SIG-M5 (cell line): ENCODE measurements at regions not wholly inside any gene's neighbourhood (a gene's known extent, or its start where the extent isn't known, plus 50 kb on each side); places are given as distances from the start of the nearest gene placed in this dataset.

ENCODE experiments used
- DNase-seq: peaks from one replicate; lab custom pipeline; 2025; lab: John Stamatoyannopoulos, UW

DNA sequence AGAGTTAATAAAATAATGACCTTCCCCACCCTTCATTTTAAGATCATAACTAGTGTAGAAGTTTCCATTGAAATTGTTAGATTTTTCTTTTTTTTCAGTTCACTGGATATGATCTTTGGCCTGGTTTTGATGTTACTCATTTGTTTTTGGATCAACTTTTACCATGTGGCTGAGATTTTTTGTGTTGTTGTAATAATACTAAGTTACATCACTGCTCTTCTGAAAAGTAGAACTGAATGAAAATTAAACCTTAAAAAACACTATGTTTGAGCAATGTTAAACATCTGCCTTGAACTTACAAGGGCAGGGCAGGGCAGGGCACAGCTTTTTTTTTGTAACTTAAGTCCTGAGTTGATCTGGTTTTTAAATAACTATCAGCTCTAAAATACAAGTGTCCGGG is 204.8 kb upstream of the ADAMTS5 start:
- DNase-seq: no peak

DNA sequence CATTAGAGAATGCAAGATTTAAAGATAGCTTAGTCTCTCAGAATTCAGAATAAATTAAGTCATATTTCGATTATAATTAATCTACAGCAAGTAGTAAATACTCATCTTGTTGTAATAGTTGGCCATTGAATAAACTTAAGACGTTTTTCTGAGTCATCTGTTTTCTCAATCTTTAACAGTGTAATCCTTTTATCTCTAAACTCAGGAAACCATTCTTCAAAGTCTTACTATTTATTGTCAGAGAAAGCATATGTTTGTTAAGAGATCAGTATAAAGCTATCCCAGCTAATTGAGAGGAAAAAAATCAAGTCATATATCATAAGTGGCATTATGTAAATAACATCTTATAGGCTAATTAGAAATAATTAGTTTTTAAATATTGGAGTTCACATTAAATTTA is 201.2 kb upstream of the ADAMTS5 start:
- no peak for DNase-seq

DNA sequence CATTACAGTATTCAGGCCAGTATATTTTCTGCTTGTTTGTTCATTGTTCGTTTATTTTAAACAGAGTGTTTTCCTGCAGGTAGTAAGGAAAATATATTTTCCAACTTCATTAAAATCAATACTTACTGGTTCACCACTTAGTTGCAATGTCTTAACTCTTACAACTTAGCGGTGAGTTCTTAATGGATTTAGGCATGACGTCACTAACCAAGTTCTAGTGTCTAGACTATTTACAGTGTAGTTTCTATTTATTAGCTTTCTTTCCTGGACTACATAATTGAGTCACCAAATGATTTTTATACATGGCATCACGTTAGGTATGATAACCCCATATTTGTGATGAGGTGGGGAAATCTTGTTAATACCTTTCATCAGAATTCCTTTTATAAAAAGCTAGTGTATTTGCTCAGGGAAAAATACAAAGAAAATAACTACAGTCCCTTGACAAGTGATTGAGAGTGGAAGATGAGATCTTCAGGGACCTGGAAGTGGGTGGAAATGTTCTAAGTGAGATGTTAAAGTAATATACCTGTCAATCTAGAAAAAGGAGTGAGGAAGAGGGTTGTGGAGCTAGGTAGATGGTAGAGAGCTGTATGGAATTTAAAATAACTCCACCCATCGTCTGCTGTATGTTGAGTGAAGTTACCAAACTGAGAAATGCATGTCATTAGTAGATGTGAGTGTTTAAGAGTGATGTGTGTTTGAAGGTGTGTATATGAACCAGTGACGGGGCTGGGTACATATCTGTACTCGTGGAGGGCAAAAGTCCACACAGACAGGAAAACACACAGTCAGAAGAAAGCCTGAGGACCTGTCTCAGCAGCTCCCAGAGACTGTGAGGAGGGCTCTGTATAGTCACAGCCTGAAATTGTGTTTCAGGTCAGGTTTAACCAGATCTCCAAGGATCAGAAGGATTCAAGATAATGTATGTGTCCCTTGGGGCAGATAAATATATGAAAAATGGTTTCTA is 197.6 kb upstream of the ADAMTS5 start:
- no peak for DNase-seq

DNA sequence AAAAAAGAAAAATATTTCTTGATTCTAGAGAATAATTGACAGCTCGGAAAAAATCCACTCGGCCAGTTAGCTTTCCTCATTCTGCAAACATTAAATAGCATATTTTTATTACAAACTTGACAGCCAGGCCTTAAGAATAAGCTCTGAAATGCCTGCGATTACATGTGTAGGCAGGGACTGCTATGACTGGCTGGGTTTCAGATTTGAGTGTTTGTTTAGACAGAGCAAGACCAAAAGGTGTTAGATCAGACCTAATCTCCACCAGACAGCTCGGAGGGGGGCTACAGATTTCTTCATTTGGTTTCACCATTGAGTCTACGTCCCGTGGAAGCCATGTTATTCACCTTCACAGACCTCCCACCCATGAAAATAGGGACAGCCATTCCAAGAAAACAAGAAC is 192.1 kb upstream of the ADAMTS5 start:
- no peak for DNase-seq

DNA sequence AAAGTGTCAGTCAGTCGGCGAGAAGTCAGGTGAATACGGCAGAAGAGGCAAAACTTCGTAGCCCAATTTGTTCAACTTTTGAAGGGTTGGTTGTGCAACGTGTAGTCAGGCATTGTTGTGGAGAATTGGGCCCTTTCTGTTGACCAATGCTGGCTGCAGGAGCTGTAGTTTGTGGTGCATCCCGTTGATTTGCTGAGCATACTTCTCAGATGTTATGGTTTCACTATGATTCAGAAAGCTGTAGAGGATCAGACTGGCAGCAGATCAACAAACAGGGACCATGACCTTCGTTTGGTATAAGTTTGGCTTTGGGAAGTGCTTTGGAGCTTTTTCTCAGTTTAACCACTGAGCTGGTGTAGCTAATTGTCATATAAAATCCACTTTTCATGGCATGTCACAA is 190.2 kb upstream of the ADAMTS5 start:
- DNase-seq: no peak

DNA sequence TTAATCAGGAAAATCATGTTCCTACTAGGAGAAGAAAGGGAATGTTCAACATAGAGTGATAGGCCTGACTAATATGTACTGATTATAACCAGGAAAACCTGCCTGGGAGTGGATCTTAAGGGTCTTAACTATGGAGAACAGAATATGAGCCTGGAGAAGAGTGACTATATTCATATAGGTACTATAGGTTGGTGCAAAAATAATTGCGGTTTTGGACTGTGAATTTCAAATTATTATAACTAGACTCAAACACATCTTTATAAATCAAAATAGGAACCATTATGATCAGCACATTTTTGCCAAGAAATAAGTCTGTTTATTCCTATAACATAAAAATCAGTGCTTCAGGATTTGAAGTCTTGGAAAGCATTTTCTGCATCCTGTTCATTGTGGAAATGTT is 189.8 kb upstream of the ADAMTS5 start:
- no peak for DNase-seq

DNA sequence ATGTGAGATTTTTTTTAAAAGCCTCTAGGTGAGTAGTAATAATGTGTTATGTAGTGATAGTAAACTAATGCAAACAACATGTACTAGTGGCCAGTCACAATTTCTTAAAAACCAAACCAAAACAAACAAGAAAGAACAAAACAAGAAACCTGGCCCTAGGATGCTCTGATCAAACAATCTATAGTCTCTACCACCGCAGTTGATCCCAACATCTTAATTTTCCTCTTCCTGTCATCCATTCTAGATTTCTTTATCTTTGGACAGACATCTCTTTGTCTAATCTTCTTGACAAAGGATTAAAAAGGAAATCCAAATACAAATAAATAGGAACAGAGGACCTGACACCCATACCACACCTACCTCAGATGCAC is 188.2 kb upstream of the ADAMTS5 start:
- DNase-seq: no peak

DNA sequence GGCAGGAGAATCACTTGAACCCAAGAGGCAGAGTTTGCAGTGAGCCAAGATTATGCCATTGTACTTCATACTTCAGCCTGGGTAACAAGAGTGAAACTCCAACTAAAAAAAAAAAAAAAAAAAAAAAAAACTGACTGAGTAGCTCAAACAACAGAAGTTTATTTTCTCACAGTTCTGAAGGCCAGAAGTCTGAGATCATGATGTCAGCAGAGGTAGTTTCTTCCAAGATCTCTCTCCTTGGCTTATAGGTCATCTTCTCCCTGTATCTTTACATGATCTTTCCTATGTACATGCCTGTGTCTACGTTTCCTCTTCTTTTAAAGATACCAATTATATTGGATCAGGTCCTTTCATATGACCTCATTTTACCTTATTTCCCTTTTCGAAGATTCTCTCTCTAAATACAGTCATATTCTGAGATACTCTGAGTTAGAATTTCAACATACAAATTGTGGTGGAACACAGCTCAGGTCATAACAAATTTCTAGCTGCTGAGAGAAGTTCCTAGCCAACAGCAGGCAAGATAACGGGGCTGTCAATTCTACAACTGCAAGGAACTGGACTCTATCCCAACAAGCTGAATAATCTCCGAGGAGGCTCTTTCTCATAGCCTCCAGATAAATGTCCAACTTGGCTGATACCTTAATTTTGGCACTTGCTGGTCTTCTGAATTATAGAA is 187.7 kb upstream of the ADAMTS5 start:
- DNase-seq: no peak

DNA sequence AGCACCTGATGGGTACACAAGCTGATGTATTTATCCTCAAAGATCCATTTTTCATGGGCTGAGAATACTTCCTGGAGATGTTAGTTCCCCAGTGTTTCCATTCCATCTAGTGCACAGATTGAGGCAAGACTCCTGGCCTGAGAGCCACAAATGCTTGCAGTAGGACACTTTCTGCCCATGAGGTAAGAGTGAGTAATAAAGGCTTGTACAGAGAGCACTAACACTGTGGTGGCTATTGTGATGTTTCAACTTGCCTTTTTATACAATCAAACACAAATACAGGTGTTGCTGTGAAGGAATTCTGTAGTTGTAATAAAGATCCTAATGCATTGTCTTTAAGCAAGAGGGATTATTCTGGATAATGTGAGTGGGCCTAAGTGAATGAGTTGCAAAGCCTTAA is 186.1 kb upstream of the ADAMTS5 start:
- no peak for DNase-seq

DNA sequence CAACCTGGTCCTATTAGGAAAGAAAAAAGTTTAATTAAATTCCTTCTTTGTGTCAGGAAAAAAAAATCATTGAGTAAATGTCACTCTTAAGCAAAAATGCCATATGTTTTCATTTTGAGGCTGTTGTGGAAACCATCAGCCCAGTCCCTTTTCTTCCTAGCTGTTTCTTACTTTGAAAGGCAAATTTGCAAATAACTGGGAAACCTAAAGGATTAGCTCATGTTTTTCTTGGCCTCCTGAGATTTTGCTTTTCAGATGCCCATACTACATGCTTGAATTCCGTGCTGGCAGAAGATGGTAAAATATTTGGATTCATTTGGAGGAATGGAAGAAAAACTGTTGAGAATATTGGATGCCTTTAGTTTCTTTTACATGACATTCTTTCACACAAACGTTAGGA is 182.1 kb upstream of the ADAMTS5 start:
- no peak for DNase-seq

DNA sequence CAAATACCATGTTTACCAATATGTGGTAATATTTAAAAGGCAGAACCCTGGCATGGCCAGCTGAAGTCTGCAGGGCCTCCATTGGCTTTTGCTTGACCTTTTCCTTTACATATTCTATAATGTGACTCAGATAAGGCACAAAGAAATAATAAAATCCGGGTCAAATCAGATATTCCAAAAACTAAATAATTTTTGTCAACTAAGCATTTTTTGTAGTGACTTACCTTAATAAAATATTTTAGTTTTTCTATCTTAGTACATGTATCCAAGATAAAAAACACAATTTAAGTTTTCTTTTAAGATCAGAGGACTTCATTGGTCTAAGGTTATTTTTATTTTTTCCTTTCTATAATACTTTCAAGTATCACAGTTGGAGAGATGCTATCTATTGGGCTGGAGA is 179.4 kb upstream of the ADAMTS5 start:
- DNase-seq: no peak

DNA sequence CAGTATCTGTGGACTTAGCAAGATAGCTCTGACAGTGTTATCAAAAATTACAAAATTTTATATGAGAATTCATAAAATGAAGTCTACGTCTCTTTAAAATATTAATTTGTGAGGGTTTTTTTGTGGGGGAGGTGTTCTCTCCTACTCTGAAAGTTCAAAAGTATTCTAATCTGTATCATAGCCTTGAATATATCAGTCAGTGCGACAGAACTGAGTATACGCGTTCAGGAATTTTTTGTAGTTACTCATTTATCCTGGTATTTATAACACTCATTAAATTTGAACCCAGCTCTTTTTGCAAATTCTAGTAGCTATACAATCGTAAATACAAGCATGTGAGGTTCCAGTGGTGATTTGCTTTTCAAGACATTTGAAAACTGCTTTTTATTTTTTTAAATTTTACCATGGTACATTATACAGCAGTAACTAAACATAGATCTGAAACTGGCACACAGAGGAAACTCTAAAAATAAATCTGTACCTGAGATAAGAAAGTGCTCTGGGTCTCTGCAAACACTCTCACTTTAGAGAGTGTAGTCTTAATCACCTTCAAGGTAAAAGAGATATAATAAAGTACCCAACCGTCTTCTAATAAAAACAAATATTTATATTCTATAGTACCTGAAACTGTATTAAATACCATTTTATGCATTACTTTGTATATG is 178.4 kb upstream of the ADAMTS5 start:
- no peak for DNase-seq

DNA sequence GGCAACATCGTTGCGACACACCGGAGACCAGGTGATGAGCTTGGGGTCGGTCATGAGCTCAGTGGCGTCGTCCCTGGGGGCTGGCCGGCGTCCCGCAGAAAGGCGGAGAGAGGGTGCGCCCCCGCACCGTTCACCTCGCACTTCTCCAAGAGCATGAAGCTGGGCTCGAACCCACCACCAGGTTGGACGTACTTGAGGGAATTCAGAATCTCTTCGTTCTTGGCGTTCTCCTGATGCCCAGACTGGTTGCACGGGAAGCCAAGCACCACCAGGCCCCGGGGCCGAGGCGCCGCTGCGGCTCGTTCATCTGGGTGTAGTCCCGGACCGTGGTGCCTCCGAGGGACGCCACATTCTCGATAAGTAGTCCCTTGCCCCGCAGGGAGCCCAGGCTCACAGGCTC is 176.6 kb upstream of the ADAMTS5 start:
- no peak for DNase-seq

DNA sequence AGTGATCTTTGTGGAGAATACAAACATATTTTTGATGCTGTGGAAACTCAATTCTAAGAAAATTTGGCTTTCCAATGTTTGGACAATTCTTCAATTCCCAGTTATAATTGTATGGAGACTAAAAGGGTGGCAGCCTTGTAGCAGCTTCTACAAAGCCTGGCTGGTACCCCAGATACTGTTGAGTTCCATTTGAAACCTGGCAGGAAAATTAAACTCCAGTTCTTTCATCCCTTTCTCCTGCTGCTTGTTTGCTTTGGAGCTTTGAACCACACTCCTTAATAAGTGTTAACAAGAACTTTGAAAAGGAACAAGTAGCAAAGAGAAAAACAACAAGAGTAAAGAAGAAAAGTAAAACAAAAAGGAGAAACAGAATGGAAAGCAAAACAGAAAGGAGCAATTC is 172.6 kb upstream of the ADAMTS5 start:
- no peak for DNase-seq

DNA sequence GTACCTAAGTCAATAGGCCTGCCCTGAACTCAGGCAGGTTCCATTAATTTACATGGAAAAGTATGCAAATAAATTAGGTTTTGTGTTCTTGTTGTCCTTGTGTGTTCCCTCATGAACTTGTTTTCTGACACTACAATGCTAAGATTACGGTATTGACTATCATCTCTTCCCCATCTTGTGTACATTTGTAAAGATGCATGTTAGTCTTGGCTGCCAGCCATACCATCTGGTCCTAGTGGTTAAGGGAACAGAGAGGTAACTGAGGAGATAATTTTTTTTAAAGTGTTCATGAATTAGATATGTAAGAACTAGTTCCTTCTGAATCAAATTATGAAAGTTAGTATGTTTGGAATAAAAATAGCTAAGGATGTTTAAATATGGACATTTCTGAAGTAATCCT is 167.6 kb upstream of the ADAMTS5 start:
- no peak for DNase-seq

DNA sequence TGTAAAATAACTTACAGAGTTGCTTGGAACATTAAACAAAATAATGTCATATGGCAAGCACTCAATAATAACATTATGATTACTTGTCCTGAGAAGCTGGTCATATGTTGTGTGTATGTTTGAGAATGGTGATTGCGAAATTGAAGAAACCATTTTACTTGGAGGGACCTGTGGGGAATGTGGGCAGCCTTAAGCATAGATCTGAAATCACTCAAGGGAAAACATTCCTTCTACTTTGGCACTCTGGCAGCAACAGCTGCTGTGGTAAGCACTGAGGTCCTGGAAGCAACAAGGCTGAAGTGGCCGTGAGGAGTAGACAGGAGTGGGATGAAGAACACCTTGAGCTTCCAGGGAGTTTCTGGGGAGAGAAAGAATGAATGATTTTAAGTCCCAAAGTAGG is 165.4 kb upstream of the ADAMTS5 start:
- no peak for DNase-seq

DNA sequence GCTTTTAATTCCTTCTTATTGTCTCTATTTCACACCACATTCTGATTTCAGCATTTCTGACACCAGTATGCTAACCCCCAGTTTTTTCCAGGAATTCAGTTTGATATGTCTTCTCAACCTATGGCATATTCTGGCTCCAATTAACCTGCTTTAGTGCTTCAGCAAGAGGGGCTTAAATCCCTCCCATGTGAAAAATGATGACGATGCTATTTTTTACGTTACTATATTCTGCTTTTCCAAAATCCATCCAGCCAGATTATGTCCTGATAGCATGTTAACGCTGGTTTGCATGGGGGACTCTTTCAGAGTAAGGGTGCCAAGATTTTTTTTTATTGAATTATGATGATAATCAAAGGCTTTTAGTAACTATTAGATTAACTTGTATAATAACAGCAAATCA is 163.3 kb upstream of the ADAMTS5 start:
- DNase-seq: no peak

DNA sequence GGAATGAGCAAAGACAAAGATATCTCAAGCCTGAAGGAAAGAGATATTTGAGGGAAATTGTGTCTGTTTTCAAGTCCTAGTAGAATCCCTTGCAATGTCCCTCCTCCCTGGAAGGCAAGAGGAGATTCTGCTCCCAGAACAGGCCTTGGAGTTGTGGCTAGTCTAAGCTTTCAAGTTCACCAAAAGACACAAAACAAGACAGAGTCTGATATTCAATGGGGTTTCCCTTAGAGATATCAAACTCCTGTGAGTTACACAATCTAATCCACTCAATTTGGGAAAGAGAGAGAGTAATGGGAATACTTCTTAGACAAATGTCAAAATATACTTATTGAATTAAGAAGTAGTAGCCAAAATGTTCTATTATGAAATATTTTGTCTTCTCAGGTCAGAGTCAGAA is 162.8 kb upstream of the ADAMTS5 start:
- no peak for DNase-seq

DNA sequence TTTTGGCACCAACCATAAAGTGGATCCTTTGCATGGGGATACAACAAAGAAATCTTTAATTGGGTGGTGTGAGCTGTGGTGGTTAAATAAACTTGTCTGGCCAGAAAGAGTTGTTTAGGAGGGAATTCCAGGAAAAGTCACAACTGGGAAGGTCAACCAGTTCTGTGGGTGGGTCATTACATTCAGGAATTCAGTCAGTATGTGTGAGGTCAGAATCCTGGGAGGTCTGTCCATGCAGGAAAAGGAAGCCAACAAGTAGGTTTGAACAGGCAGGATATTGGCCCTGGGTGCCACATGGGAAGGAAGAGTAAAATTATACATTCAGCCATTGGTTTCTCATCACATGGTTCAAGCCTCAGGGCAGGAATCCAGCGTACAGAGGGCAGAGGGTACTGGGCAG is 162.3 kb upstream of the ADAMTS5 start:
- no peak for DNase-seq

DNA sequence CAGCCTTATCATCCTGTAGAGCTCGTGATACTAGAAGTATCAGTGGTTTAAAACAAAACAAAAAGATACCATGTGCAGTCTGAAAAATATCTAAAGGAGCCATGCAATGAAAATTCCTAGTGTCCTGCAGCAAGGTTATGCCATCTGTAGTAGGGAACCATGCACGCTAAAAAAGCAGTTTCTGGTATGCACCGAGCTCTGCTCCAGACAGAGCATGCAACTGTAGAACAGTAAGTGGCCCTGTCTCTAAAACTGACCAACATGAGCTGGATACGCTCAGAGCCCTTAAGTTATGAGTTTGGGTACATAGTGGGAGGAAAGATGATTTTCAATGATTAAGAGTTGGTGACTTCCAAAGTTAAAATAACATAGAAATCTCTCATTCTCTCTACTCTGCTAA is 159.3 kb upstream of the ADAMTS5 start:
- no peak for DNase-seq

DNA sequence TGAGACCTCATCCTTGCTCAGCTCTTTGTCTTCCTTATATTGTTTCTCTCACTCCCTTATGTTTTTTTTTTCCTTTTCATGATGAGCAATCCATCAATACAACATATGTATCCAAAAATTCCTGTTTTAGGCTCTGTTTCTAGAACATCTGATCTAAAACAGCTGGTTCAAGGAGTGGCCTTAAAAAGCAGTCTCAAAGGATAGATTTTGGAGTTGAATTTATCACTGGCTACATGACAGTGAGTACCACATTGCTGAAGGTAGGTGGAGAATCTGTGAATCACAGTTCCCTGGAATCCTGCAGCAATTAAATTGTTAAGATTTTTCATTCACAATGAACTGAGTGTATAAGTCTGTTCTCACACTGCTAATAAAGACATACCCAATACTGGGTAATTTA is 155.8 kb upstream of the ADAMTS5 start:
- no peak for DNase-seq

DNA sequence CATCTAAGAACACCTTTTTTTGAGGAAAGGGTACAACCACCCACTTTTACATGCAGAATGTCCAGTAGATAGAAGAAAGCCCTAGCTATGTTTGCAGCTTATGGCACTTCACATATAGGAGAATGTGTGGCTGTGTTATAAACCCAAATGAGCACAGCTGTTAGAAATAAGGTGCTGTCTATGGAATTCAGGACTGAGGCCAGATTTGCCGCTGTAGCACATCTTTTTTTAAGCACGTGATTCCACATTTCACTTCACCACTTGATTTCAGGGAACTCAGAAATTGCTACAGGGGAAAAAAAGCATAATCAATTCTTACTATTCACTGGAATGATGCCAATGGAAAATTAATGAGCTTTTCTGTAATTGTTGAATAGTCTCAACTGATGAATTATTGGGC is 147.2 kb upstream of the ADAMTS5 start:
- DNase-seq: no peak

DNA sequence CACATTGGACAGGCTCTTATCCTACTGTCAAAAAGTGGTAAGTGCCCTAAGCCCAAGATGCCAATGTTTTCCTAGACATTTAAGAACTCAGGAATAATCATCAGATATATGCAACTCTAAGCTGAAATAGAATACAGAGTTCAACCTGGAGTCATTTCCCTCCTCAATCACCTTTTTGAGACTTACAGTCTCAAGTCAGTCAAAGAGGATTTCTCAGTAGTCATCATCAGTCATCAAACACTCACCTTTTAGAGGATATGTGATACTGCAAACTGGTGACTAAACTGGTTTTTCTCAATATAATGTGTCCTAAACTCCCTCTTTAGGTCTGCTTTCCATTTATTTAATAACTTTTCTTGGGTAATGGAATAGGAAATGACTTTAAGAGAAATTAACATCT is 145.3 kb upstream of the ADAMTS5 start:
- no peak for DNase-seq
